GM19468 (cell line): ENCODE measurements at regions not wholly inside any gene's neighbourhood (a gene's known extent, or its start where the extent isn't known, plus 50 kb on each side); places are given as distances from the start of the nearest gene placed in this dataset.
"Not testable (repeated sequence)": the region's sequence is repeated elsewhere in the genome, so short reads cannot be mapped to it uniquely, and the experiment has no call there.

Experiments
- ATAC-seq: cut with Tn5 transposase; IDR thresholded peaks from one replicate; pipeline ENCODE4 v1.9.1; 2021; ENCODE audit warnings: mild to moderate bottlenecking, moderate library complexity, moderate number of reproducible peaks; ENCODE audit not compliant: unreplicated experiment; ENCODE audit errors: extremely low read depth

DNA sequence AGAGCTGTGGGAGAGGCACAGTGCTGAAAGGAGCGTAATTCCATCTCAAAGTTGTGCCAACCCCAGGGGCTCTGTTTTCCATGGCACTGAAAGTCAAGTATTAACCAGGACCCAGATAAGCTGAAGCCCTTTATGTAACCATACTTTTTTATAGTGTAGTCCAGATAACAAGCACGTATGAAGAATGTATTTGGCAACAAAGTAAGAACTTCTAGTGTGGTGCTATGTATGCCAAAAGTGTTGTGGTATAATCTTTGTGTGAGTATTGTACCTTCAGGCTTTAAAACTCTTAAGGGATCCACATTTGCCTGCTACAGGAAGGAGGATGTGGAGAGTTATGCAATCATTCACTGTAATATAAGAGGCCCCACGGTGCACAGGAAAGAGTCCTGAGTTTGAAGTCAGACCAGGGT, 129.4 kb downstream of the IBTK start:
- ATAC-seq = no peak

DNA sequence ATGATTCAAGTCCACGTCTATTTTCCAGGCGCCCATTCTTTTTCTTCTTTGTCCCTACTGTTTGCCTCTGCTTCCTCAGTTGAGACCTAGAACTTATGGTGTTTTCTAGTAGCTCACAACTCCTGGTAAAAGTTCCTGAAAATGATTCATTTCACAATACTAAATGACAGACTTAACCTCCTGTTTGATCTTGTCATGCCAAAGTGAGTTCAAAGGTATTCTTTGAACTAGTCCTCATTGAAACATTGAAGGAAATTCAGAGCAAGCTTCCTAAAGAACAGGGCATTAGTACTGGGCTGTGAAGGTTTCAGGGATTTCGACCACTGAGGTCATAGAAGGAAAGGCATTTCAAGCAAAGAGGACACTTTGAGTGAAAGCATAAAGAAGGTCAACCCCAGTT, 132.8 kb downstream of the IBTK start:
- no peak for ATAC-seq

GRCh38 chr6:82113231-82113630, 134.3 kb downstream of the IBTK start:
- ATAC-seq = no peak

GRCh38 chr6:82111818-82112217, 135.7 kb downstream of the IBTK start:
- ATAC-seq = no peak

- no peak for ATAC-seq
Observed at GRCh38 chr6:82111114-82111513, 136.4 kb downstream of the IBTK start.

DNA sequence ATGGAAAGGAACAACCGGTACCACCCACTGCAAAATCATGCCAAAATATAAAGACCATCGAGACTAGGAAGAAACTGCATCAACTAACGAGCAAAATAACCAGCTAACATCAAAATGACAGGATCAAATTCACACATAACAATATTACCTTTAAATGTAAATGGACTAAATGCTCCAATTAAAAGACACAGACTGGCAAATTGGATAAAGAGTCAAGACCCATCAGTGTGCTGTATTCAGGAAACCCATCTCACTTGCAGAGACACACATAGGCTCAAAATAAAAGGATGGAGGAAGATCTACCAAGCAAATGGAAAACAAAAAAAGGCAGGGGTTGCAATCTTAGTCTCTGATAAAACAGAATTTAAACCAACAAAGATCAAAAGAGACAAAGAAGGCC, 144.4 kb downstream of the IBTK start:
- not testable (repeated sequence) for ATAC-seq

GRCh38 chr6:82101374-82102114, 146.0 kb downstream of the IBTK start:
- not testable (repeated sequence) for ATAC-seq

- ATAC-seq = not testable (repeated sequence)
Observed at GRCh38 chr6:82100763-82101162, 146.8 kb downstream of the IBTK start.

- ATAC-seq = no peak
Observed at GRCh38 chr6:82097676-82098075, 149.9 kb downstream of the IBTK start.

- no peak for ATAC-seq
Observed at GRCh38 chr6:82095091-82095490, 152.5 kb downstream of the IBTK start.

DNA sequence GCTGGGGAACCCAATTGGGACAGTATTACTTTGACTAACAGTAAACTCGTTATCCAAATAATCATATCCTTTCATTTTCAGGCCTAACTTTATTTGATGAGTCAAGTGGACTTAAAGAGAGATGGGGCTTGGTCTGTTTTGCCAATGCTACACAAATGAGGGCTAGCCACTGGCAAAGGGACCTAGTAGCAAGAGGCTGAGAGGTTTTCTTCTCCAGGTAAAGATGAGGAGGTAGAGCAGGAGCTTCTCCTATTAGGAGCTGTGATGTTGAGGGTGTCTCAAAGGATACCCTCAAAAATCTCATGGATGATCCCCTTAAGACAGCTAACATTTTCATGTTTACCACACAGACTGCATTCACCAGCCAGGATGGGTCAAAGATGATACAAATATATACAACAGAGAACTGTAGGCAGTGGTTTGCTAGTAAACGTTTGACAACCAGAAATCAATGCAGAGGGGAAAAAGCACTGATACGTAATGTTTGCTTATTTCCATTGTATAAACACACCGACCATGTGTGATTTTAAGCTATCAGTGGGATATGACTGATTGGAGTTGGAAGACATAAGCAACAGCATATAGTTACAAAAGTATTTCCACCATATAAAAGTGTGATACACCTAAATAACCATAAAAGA, 153.3 kb downstream of the IBTK start:
- ATAC-seq = no peak

GRCh38 chr6:82088978-82089771, 158.4 kb downstream of the IBTK start:
- no peak for ATAC-seq

- ATAC-seq = no peak
Observed at GRCh38 chr6:82086944-82087343, 160.6 kb downstream of the IBTK start.

DNA sequence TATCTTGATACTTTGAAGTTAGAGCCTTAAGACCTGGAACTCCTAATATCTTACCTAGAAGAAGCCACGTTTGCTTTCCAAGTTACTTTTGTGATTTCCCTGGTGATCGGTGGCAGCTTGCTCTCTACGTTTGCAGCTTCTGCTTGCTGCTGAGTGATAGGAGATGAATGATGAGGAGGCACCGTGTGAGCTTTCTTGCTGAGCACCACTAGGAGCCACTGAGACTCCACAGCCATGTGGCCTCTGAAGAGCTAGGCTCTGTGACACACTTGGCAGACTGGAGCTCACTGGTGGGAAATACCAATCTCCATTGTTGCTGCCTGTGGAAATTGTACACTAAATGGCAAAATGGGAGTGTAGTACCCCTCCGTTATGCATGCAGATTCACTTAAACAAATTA, 161.8 kb downstream of the IBTK start:
- ATAC-seq = no peak

DNA sequence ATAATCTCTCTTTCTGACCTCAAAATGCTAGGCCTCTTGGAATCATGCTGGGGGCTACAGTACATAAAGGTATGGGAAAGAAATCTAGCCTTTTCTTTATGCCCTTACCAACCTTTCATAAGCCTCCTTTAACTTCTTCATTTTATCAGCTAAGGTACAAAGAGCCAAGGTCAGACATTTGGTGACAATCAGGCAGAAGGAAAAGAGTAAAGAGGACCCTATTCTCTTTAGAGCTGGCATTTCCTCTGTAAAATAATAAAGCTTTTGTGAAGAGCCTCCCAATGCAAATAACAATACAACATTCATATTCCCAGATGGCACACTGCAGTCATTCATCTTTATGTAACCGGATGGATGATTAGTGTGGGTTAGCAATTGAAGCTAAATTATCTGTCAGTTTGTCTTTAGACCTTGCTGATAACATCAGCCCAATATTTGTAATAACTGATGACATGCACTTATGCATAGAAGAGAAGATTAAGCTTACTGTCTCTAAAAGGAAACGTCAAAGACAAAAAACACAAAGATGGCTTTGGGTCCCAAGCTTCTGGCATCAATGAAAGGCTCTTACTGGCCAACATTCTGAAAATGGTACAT, 163.1 kb downstream of the IBTK start:
- no peak for ATAC-seq

- no peak for ATAC-seq
Observed at GRCh38 chr6:82083646-82084045, 163.9 kb downstream of the IBTK start.

DNA sequence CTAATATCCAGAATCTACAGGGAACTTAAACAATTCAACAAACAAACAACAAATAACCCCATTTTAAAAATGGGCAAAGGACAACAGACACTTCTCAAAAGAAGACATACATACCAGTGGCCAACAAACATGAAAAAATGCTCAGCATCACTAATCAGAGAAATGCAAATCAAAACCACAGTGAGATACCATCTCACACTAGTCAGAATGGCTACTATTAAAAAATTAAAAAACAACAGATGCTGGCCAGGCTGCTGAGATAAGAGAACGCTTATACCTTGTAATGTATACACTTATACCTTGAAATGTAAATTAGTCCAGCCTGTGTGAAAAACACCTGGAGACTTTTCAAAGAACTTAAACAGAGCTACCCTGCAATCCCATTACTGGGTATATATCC, 166.8 kb downstream of the IBTK start:
- ATAC-seq = no peak

GRCh38 chr6:82078286-82078908, 169.1 kb downstream of the IBTK start:
- no peak for ATAC-seq

DNA sequence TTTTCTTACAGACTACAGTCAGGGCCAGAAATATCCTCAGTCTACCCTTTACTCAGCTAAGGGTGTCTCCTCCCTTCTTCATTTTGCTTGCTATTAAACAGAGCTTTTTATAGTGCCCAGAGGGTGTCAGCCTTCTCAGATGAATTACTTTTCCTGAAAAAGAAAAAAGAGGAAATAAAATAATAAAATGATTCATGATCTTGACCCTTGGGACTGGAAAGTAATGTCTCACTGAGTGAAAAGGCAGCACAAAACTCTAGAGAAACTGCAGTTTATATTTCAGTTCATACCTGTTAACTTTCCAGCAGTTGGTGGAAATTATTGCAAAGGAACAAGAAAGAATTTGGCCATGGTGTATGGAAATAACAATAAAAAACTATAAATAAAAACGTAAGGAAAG, 170.6 kb downstream of the IBTK start:
- no peak for ATAC-seq

DNA sequence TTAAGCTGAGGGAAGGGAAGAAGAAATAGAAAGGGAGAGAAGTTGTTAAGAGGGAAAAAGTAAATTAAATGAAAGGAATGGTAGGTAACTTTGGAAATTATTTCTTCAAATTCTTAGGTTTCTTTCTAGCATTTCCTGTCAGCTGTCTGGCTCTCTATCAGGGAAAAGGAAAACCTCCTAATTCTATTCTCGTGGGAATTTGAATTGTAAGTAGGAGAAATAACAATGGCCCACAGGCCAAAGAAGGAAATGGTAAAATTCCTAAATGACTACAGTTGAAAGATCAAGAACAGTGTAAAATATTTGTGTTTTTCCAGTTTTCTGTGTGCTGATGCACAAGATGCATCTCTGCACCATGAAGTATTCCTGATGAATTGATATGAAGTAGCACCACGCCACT, 173.0 kb downstream of the IBTK start:
- ATAC-seq = no peak
